ENCODE measurements at regions not wholly inside any gene's neighbourhood (a gene's known extent, or its start where the extent isn't known, plus 50 kb on each side); places are given as distances from the start of the nearest gene placed in this dataset.

DNA sequence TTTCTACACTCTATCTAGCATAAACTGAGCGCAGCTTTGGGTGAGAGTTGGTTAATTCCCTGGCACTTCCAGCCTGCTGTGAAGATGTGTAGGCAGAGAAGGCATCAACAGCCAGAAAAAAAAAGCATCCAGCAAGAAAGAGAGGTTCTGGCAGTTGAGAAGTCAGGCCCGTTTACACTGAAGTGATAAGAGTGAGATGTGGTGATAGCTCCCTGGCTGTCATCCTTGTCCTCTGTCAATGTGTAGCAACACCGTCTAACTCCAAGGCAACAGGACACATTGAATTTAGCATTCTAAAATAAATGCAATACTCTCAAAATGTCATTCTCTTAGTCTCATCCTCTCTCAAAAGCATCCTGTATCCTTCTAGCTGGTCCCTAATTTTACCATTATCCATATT lies 193.6 kb upstream of the BTBD3 start:
- Histone ChIP-seq H3K27ac (no peak overlapping the region), H4K20me1 (ENCODE audit: insufficient read depth) (no peaks in the 10 kb centered on the region), H3K79me2 (ENCODE audit: insufficient read depth, low read depth) (no peaks in the 10 kb centered on the region)

GRCh38 chr20:11726026-11726425 lies 191.7 kb upstream of the BTBD3 start:
- Histone ChIP-seq H3K36me3 (ENCODE audit: insufficient read depth) (no peaks in the 10 kb centered on the region), H3K27me3 (ENCODE audit: insufficient read depth, low read depth) (no peaks in the 10 kb centered on the region), H3K9ac (no peak overlapping the region), H2AFZ (ENCODE audit: low read depth) (no peak overlapping the region), H3K79me2 (ENCODE audit: insufficient read depth, low read depth) (no peaks in the 10 kb centered on the region), H3K4me3 (IDR thresholded peaks at IDR 0.05; ENCODE audit: insufficient read depth, low read depth, low read length) (no peak overlapping the region), H3K4me2 (no peak overlapping the region), H3K27ac (no peak overlapping the region), H4K20me1 (ENCODE audit: insufficient read depth) (no peaks in the 10 kb centered on the region), H3K4me1 (ENCODE audit: low read depth, poor library complexity, severe bottlenecking) (no peaks in the 10 kb centered on the region)
- TF ChIP-seq, protein P1, sequence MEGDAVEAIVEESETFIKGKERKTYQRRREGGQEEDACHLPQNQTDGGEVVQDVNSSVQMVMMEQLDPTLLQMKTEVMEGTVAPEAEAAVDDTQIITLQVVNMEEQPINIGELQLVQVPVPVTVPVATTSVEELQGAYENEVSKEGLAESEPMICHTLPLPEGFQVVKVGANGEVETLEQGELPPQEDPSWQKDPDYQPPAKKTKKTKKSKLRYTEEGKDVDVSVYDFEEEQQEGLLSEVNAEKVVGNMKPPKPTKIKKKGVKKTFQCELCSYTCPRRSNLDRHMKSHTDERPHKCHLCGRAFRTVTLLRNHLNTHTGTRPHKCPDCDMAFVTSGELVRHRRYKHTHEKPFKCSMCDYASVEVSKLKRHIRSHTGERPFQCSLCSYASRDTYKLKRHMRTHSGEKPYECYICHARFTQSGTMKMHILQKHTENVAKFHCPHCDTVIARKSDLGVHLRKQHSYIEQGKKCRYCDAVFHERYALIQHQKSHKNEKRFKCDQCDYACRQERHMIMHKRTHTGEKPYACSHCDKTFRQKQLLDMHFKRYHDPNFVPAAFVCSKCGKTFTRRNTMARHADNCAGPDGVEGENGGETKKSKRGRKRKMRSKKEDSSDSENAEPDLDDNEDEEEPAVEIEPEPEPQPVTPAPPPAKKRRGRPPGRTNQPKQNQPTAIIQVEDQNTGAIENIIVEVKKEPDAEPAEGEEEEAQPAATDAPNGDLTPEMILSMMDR (conservative IDR thresholded peaks at IDR 0.05; ENCODE audit: low read depth, low read length), result no peak

More for the DNA sequence above, 193.6 kb upstream of the BTBD3 start:
- Histone ChIP-seq H2AFZ (ENCODE audit: low read depth) (no peak overlapping the region), H3K4me3 (IDR thresholded peaks at IDR 0.05; ENCODE audit: insufficient read depth, low read depth, low read length) (no peak overlapping the region), H3K9ac (no peak overlapping the region), H3K27me3 (ENCODE audit: insufficient read depth, low read depth) (no peaks in the 10 kb centered on the region), H3K36me3 (ENCODE audit: insufficient read depth) (no peaks in the 10 kb centered on the region), H3K4me1 (ENCODE audit: low read depth, poor library complexity, severe bottlenecking) (no peaks in the 10 kb centered on the region), H3K4me2 (no peak overlapping the region)
- TF ChIP-seq, protein P1 (conservative IDR thresholded peaks at IDR 0.05; ENCODE audit: low read depth, low read length), result no peak

DNA sequence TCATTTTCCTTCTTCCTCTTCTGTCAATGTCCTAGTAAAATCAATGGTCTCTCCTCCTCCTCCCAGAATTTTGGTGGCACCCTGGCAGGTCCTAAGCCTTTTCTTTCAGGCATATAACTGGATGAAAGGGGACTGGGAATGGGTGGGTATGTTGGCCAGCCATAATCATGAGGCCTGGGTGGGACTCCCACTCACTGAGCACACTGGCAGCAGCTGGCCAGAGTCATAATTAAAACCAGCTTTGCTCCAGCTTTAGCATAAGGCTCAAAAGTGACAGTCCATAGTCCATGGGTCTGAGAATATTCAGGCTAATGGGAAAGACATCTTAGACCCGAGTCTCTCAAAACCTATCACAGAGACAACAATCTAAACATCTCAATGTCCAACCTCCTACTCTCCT lies 190.0 kb upstream of the BTBD3 start:
- TF ChIP-seq, protein P1 (conservative IDR thresholded peaks at IDR 0.05; ENCODE audit: low read depth, low read length), result no peak
- no peaks in the 10 kb centered on the region for H3K27me3 ChIP-seq (ENCODE audit: insufficient read depth, low read depth)
- H4K20me1 ChIP-seq (ENCODE audit: insufficient read depth), result no peaks in the 10 kb centered on the region

GRCh38 chr20:11728937-11729336 lies 188.8 kb upstream of the BTBD3 start:
- H3K4me3 ChIP-seq (IDR thresholded peaks at IDR 0.05; ENCODE audit: insufficient read depth, low read depth, low read length), result no peak overlapping the region

More for the DNA sequence above, 190.0 kb upstream of the BTBD3 start:
- H3K36me3 ChIP-seq (ENCODE audit: insufficient read depth), result no peaks in the 10 kb centered on the region
- H3K4me3 ChIP-seq (IDR thresholded peaks at IDR 0.05; ENCODE audit: insufficient read depth, low read depth, low read length), result no peak overlapping the region
- H3K4me2 ChIP-seq, result no peak overlapping the region
- H3K4me1 ChIP-seq (ENCODE audit: low read depth, poor library complexity, severe bottlenecking), result no peaks in the 10 kb centered on the region
- H3K9ac ChIP-seq, result no peak overlapping the region
- H3K79me2 ChIP-seq (ENCODE audit: insufficient read depth, low read depth), result no peaks in the 10 kb centered on the region
- no peak overlapping the region for H3K27ac ChIP-seq
- H2AFZ ChIP-seq (ENCODE audit: low read depth), result no peak overlapping the region

More at GRCh38 chr20:11728937-11729336, 188.8 kb upstream of the BTBD3 start:
- Histone ChIP-seq H3K4me1 (ENCODE audit: low read depth, poor library complexity, severe bottlenecking) (no peaks in the 10 kb centered on the region), H3K79me2 (ENCODE audit: insufficient read depth, low read depth) (no peaks in the 10 kb centered on the region), H2AFZ (ENCODE audit: low read depth) (no peak overlapping the region), H3K27ac (no peak overlapping the region), H3K36me3 (ENCODE audit: insufficient read depth) (no peaks in the 10 kb centered on the region), H3K4me2 (no peak overlapping the region), H3K27me3 (ENCODE audit: insufficient read depth, low read depth) (no peaks in the 10 kb centered on the region), H4K20me1 (ENCODE audit: insufficient read depth) (no peaks in the 10 kb centered on the region), H3K9ac (no peak overlapping the region)
- TF ChIP-seq, protein P1 (conservative IDR thresholded peaks at IDR 0.05; ENCODE audit: low read depth, low read length), result no peak

Measured in KMS-11 (cell line).